Testis (tissue), 2 donors: ENCODE measurements at regions not wholly inside any gene's neighbourhood (a gene's known extent, or its start where the extent isn't known, plus 50 kb on each side); places are given as distances from the start of the nearest gene placed in this dataset.

Source experiments
- DNase-seq: peaks from one replicate; pipeline ENCODE4 v3.0.0-alpha.2; 2019
- H3K27ac ChIP-seq, 2 donors: fragments of 200-600 bp; sonication (generic); one replicate each; pipeline ENCODE4 v1.5.1; 2019
- H3K27me3 ChIP-seq: fragments of 200-600 bp; sonication (generic); one replicate; pipeline ENCODE4 v1.5.1; 2019
- H3K36me3 ChIP-seq: fragments of 200-600 bp; sonication (generic); one replicate; pipeline ENCODE4 v1.5.1; 2017; ENCODE audit warnings: low read depth; ENCODE audit errors: missing control alignments
- H3K4me1 ChIP-seq: fragments of 200-600 bp; sonication (generic); one replicate; pipeline ENCODE4 v1.5.1; 2019
- H3K4me3 ChIP-seq, 2 donors: fragments of 200-600 bp; sonication (generic); one replicate each; pipeline ENCODE4 v1.5.1; 2017 to 2019
- H3K9me3 ChIP-seq: fragments of 200-600 bp; sonication (generic); one replicate; pipeline ENCODE4 v1.5.1; 2017
- CTCF ChIP-seq, 3 experiments: fragments of 450-650 bp in 2 of 3; fragments of 200-600 bp in 1 of 3; sonication (generic) in 1 of 3; IDR thresholded peaks; one replicate each; pipeline ENCODE4 v1.5.1; 2016 to 2019; ENCODE audit warnings: antibody characterized with exemption in 3 of 3, mild to moderate bottlenecking in 2 of 3, moderate library complexity in 1 of 3
- POLR2A ChIP-seq: fragments of 450-650 bp; IDR thresholded peaks from one replicate; pipeline ENCODE4 v1.6.1; 2017; ENCODE audit warnings: antibody characterized with exemption, mild to moderate bottlenecking, moderate library complexity
- WGBS, 2 donors: methylation state at CpG; one replicate each; pipeline ENCODE4 v1.1.5; 2018; 5-methylcytosine and 5-hydroxymethylcytosine counted together
- intact Hi-C: fragments of 100-400 bp; cut with DNase I; formaldehyde crosslinking; loops from one replicate; pipeline ENCODE4 v1.15.1; 2023; ENCODE audit warnings: low total_unique reads

GRCh38 chr2:72041638-72042111 is 106.0 kb downstream of the CYP26B1 start:
- H3K36me3 ChIP-seq: no peaks in the 10 kb centered on the region
- no peak for DNase-seq
- intact Hi-C loops: no loop called here
- H3K27ac ChIP-seq: no peak overlapping the region
- no peaks in the 10 kb centered on the region for H3K9me3 ChIP-seq
- no peaks in the 10 kb centered on the region for H3K4me1 ChIP-seq
- H3K4me3 ChIP-seq: no peak overlapping the region
- H3K27me3 ChIP-seq: no peaks in the 10 kb centered on the region
- 59 to 92% methylated on average over 1 to 5 of the region's 5 CpGs for WGBS, 2 donors
- no peak for TF ChIP-seq POLR2A
- no peak for TF ChIP-seq CTCF (IDR thresholded peaks at IDR 0.05)

- DNase-seq: no peak
- no peaks in the 10 kb centered on the region for H3K9me3 ChIP-seq
- no peaks in the 10 kb centered on the region for H3K36me3 ChIP-seq
- H3K27ac ChIP-seq: no peak overlapping the region
- no peaks in the 10 kb centered on the region for H3K27me3 ChIP-seq
- WGBS, 2 donors: 80 to 81% methylated on average over 12 of the region's 12 CpGs
- H3K4me3 ChIP-seq: no peak overlapping the region
- intact Hi-C loops: no loop called here
- no peak for TF ChIP-seq CTCF (IDR thresholded peaks at IDR 0.05)
- TF ChIP-seq POLR2A: no peak
- no peaks in the 10 kb centered on the region for H3K4me1 ChIP-seq
Measured at GRCh38 chr2:72040629-72041571, 106.8 kb downstream of the CYP26B1 start.

- intact Hi-C loops: no loop called here
Measured at GRCh38 chr2:72038524-72038923, 109.1 kb downstream of the CYP26B1 start.

GRCh38 chr2:72037261-72037666 is 110.4 kb downstream of the CYP26B1 start:
- Histone ChIP-seq H3K4me3 (no peak overlapping the region), H3K4me1 (no peaks in the 10 kb centered on the region), H3K9me3 (no peaks in the 10 kb centered on the region), H3K36me3 (no peaks in the 10 kb centered on the region), H3K27ac (no peak overlapping the region), H3K27me3 (no peaks in the 10 kb centered on the region)
- intact Hi-C loops: no loop called here
- TF ChIP-seq POLR2A (no peak), CTCF (IDR thresholded peaks at IDR 0.05) (no peak)
- WGBS, 2 donors: 84% methylated on average over 5 of the region's 5 CpGs; no CpG with 5 or more reads in 1 of the 2 donors
- no peak for DNase-seq

More at GRCh38 chr2:72038524-72038923, 109.1 kb downstream of the CYP26B1 start:
- Histone ChIP-seq H3K27me3 (no peaks in the 10 kb centered on the region), H3K27ac (no peak overlapping the region), H3K36me3 (no peaks in the 10 kb centered on the region), H3K4me1 (no peaks in the 10 kb centered on the region), H3K9me3 (no peaks in the 10 kb centered on the region), H3K4me3 (no peak overlapping the region)
- DNase-seq: no peak
- WGBS, 2 donors: 83 to 95% methylated on average over 5 of the region's 5 CpGs
- TF ChIP-seq CTCF (IDR thresholded peaks at IDR 0.05) (no peak), POLR2A (no peak)
